Vagina (tissue), 2 donors: ENCODE measurements at regions not wholly inside any gene's neighbourhood (a gene's known extent, or its start where the extent isn't known, plus 50 kb on each side); places are given as distances from the start of the nearest gene placed in this dataset.

Experiments used
- DNase-seq, 2 donors: peaks; one replicate each; pipeline ENCODE4 v3.0.0-alpha.2; 2017; ENCODE audit errors: extremely low spot score in 2 of 2
- H3K27ac ChIP-seq: fragments of 200-600 bp; sonication (generic); one replicate; pipeline ENCODE4 v1.5.1; 2019
- H3K27me3 ChIP-seq: fragments of 200-600 bp; sonication (generic); one replicate; pipeline ENCODE4 v1.5.1; 2019
- H3K36me3 ChIP-seq, 2 donors: fragments of 200-600 bp; sonication (generic); one replicate each; pipeline ENCODE4 v1.5.1; 2017 to 2019
- H3K4me1 ChIP-seq: fragments of 200-600 bp; sonication (generic); one replicate; pipeline ENCODE4 v1.5.1; 2019
- H3K4me3 ChIP-seq, 2 donors: fragments of 200-600 bp; sonication (generic); 1 replicate in 1 of 2; 2 replicates in 1 of 2; pipeline ENCODE4 v1.5.1; 2016 to 2019
- H3K9me3 ChIP-seq: fragments of 200-600 bp; sonication (generic); one replicate; pipeline ENCODE4 v1.5.1; 2019
- POLR2A ChIP-seq, 2 donors: fragments of 450-650 bp; IDR thresholded peaks; one replicate each; pipeline ENCODE4 v1.6.1; 2017; ENCODE audit warnings: antibody characterized with exemption in 2 of 2, mild to moderate bottlenecking in 2 of 2, moderate library complexity in 2 of 2
- POLR2AphosphoS5 ChIP-seq, 2 donors: sonication (generic); formaldehyde crosslinking; IDR thresholded peaks; one replicate each; pipeline ENCODE4 v1.9.0; 2017; ENCODE audit warnings: antibody characterized with exemption in 2 of 2, mild to moderate bottlenecking in 2 of 2, low read depth in 1 of 2; ENCODE audit not compliant: insufficient read depth in 1 of 2
- intact Hi-C: fragments of 100-400 bp; cut with DNase I; formaldehyde crosslinking; loops from one replicate; pipeline ENCODE4 v1.15.1; 2023
- TF ChIP-seq, protein P1 (sequence below), 3 experiments: fragments of 450-650 bp in 2 of 3; fragments of 200-600 bp in 1 of 3; sonication (generic) in 1 of 3; IDR thresholded peaks; one replicate each; pipeline ENCODE4 v1.5.1; 2017 to 2019; ENCODE audit warnings: antibody characterized with exemption in 3 of 3, mild to moderate bottlenecking in 2 of 3, moderate library complexity in 2 of 3

DNA sequence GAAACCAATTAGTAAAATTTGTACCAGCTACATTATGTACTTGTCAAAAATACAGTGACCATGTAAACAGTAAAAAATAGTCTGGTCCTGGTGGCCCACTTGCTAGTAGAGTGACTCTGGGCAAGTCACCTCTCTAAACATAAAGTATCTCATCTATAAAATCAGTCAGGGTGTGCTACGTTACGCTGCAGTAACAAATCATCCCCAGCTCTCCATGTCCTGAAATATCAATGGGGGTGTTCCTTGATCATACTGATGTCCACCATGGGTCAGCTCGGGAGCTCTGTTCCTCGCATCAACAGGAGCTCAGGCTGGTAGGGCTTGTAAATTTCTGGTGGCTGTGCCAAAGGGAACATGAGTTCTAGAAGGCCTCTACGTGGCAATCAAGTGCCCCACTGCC, 268.6 kb downstream of the RAB28 start:
- H3K9me3 ChIP-seq: no peaks in the 10 kb centered on the region
- TF ChIP-seq, protein P1, sequence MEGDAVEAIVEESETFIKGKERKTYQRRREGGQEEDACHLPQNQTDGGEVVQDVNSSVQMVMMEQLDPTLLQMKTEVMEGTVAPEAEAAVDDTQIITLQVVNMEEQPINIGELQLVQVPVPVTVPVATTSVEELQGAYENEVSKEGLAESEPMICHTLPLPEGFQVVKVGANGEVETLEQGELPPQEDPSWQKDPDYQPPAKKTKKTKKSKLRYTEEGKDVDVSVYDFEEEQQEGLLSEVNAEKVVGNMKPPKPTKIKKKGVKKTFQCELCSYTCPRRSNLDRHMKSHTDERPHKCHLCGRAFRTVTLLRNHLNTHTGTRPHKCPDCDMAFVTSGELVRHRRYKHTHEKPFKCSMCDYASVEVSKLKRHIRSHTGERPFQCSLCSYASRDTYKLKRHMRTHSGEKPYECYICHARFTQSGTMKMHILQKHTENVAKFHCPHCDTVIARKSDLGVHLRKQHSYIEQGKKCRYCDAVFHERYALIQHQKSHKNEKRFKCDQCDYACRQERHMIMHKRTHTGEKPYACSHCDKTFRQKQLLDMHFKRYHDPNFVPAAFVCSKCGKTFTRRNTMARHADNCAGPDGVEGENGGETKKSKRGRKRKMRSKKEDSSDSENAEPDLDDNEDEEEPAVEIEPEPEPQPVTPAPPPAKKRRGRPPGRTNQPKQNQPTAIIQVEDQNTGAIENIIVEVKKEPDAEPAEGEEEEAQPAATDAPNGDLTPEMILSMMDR (IDR thresholded peaks at IDR 0.05): no peak
- no peak for TF ChIP-seq POLR2AphosphoS5 (IDR thresholded peaks at IDR 0.05; ENCODE audit: insufficient read depth in 1 of 2, low read depth in 1 of 2)
- TF ChIP-seq POLR2A (IDR thresholded peaks at IDR 0.05): no peak
- H3K4me3 ChIP-seq: no peak overlapping the region
- H3K36me3 ChIP-seq: no peaks in the 10 kb centered on the region
- no peaks in the 10 kb centered on the region for H3K27me3 ChIP-seq
- DNase-seq: no peak
- peaks cover 14% of the 10 kb centered on the region for H3K4me1 ChIP-seq
- intact Hi-C loops: no loop called here
- H3K27ac ChIP-seq: no peak overlapping the region

DNA sequence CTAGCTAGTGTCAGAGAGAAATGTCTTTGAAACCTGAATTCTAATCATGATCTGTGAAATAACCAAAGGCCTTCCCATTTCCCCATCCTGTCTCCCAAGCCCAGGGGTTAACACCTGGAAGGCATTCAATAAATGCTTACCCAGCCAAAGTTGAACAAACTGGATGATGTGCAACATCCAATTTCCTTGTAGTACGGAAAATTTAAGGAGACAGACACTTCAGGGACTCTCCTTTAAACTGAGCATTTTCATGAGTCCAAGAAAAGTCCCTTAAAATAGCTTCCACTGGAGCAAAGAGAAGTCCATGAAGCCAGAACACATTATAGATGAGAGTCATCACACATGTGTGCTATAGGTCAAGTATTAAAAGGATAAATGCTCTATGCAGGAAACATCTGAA, 271.2 kb downstream of the RAB28 start:
- Histone ChIP-seq H3K4me3 (no peak overlapping the region), H3K9me3 (no peaks in the 10 kb centered on the region), H3K4me1 (peaks cover under 1% of the 10 kb centered on the region), H3K27me3 (no peaks in the 10 kb centered on the region), H3K36me3 (no peaks in the 10 kb centered on the region), H3K27ac (no peak overlapping the region)
- no peak for DNase-seq
- TF ChIP-seq POLR2A (IDR thresholded peaks at IDR 0.05): no peak
- TF ChIP-seq, protein P1 (IDR thresholded peaks at IDR 0.05): no peak
- TF ChIP-seq POLR2AphosphoS5 (IDR thresholded peaks at IDR 0.05; ENCODE audit: insufficient read depth in 1 of 2, low read depth in 1 of 2): no peak
- intact Hi-C loops: no loop called here

DNA sequence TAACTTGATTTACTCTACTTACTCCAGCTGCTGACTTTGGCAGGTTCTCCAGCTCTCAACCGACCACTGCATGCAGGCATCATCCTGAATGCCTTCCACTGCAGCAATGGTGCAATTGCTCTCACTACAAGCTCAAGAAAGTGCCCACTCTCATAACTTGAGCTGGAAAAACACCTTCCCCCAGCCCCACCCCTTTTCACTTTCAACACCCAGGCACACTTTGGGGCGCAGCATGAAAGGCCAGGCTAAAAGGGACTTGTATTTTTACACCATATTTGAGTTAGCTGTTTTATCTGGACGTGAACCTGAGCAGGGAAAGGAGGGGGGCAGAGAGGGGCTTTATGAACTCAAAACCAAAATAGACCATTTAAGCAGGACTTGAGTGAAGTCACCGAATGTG, 274.5 kb downstream of the RAB28 start:
- Histone ChIP-seq H3K27me3 (no peaks in the 10 kb centered on the region), H3K27ac (no peak overlapping the region), H3K9me3 (no peaks in the 10 kb centered on the region), H3K4me3 (no peak overlapping the region), H3K4me1 (no peaks in the 10 kb centered on the region), H3K36me3 (no peaks in the 10 kb centered on the region)
- TF ChIP-seq POLR2A (IDR thresholded peaks at IDR 0.05) (no peak), POLR2AphosphoS5 (IDR thresholded peaks at IDR 0.05; ENCODE audit: insufficient read depth in 1 of 2, low read depth in 1 of 2) (no peak)
- TF ChIP-seq, protein P1 (IDR thresholded peaks at IDR 0.05): no peak
- DNase-seq: no peak
- intact Hi-C loops: no loop called here

DNA sequence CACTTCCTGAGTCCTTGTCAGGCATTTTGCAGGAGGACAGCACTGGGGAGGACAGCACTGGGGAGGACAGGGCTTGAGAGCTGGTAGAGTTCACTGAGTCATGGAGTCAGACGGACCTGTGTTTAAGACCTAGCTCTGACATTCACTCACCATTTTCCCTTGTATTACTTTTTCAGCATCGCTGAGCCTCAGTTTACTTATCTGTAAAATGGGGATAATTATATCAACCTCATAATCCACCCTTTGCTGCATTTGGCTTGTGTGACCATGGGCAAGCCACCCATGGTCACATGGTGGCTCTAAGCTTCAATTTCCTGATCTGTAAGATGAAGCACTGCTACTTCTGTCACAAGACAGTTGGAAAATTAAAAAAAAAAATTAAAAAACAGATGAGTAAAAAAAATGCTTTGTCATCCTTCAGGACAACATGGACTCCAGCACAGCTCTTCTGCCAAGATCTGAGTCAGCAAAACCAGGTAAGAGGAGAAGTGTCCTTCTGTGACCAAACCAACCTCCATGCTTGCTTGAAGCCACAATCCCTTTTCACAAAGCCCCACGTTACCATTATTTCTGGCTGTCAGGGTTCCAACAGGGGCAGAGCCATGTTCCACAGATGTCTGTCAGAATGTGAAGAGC, 275.5 kb downstream of the RAB28 start:
- intact Hi-C loops: no loop called here
- H3K36me3 ChIP-seq: no peaks in the 10 kb centered on the region
- no peaks in the 10 kb centered on the region for H3K4me1 ChIP-seq

DNA sequence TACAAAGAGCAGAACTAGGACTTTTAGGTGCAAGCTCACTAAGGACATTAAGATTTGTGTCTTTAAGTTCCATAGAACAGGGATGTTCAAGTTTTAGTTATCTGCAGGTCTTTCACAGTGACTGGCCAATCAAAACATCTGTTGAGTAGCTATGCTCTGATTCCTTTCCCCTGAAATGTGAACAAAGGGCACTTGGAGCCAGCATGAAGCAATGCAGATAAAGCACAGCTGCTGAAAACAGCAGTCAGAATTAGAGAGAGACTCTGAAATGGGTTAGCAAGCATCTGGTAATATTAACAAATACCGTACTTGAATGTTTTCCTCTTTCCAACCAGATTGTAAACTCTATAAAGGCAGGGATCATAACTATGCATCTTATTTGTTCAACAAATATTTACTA, 276.9 kb downstream of the RAB28 start:
- Histone ChIP-seq H3K4me1 (no peaks in the 10 kb centered on the region), H3K9me3 (no peaks in the 10 kb centered on the region), H3K27me3 (no peaks in the 10 kb centered on the region), H3K36me3 (no peaks in the 10 kb centered on the region), H3K4me3 (no peak overlapping the region), H3K27ac (no peak overlapping the region)
- intact Hi-C loops: no loop called here
- no peak for DNase-seq
- TF ChIP-seq, protein P1 (IDR thresholded peaks at IDR 0.05): no peak
- TF ChIP-seq POLR2AphosphoS5 (IDR thresholded peaks at IDR 0.05; ENCODE audit: insufficient read depth in 1 of 2, low read depth in 1 of 2) (no peak), POLR2A (IDR thresholded peaks at IDR 0.05) (no peak)

More for the DNA sequence above, 275.5 kb downstream of the RAB28 start:
- TF ChIP-seq, protein P1 (IDR thresholded peaks at IDR 0.05): no peak
- TF ChIP-seq POLR2AphosphoS5 (IDR thresholded peaks at IDR 0.05; ENCODE audit: insufficient read depth in 1 of 2, low read depth in 1 of 2) (no peak), POLR2A (IDR thresholded peaks at IDR 0.05) (no peak)
- Histone ChIP-seq H3K9me3 (no peaks in the 10 kb centered on the region), H3K4me3 (no peak overlapping the region), H3K27me3 (no peaks in the 10 kb centered on the region), H3K27ac (no peak overlapping the region)
- DNase-seq: no peak
